ENCODE measurements at regions not wholly inside any gene's neighbourhood (a gene's known extent, or its start where the extent isn't known, plus 50 kb on each side); places are given as distances from the start of the nearest gene placed in this dataset.

DNA sequence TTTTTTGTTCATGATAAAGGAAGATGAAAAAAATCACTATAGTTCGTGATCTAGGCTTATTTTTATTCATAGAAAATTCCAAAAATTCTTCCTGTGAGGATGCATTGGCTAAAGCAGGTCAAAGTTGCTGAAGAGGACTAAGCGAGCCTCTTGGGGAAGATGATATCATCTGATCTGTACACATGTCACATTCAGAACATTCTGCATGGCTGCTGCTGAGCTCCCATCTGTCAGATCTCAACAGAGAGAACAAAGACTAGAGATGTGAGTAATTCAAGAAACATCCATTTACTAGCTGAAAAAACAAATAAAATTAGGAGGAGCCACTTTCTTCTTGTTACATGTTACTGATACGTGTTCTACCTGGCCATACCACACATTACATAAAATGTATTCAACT, 518.6 kb upstream of the FSIP2 start:
- Mint-ChIP-seq H3K36me3 (ENCODE audit: low read depth) (no peaks in the 10 kb centered on the region), H3K4me3 (no peak overlapping the region), H3K27ac (no peak overlapping the region), H3K4me1 (ENCODE audit: low read depth) (no peaks in the 10 kb centered on the region), H3K9me3 (peaks cover 2% of the 10 kb centered on the region), H3K27me3 (no peaks in the 10 kb centered on the region)
- Histone ChIP-seq H3K27ac (ENCODE audit: low read depth in 1 of 2, low read length in 2 of 2) (no peak overlapping the region), H3K4me1 (ENCODE audit: insufficient read depth, low read length) (no peaks in the 10 kb centered on the region), H3K36me3 (ENCODE audit: insufficient read depth, low read length) (no peaks in the 10 kb centered on the region), H3K9me3 (ENCODE audit: control insufficient read depth in 1 of 2, insufficient read depth in 1 of 2, low read length in 2 of 2) (peaks cover 0 to 9% of the 10 kb centered on the region in 2 experiments), H3K4me3 (ENCODE audit: low read length) (no peak overlapping the region), H3K27me3 (ENCODE audit: control insufficient read depth in 1 of 2, insufficient read depth in 2 of 2, low read length in 2 of 2) (no peaks in the 10 kb centered on the region)
- no peak for TF ChIP-seq CTCF (IDR thresholded peaks at IDR 0.05)
- ChIA-PET POLR2A (no interaction called here), CTCF (no interaction called here)
- DNase-seq (no peak), ATAC-seq (ENCODE audit: poor library complexity) (no peak)
- intact Hi-C loops (cut with DNase I, micrococcal nuclease), result no loop called here

DNA sequence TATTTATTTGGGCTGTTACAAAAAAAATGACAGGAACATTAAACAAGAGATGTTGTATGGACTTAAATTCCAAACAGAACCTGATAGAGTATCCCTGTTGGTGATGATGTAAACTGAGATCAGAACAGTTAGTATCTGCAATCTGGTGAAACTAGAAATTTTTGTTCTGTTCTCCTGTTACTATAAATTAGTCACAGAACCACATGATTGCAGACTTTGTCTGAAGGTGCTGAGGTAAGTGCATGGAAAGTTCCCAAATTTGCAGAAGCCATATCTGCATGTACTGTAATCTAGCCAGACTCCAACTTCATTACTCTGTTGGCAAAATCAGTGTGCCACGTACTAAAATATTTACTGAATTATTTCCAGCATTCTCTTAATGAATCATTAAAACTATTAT, 516.3 kb upstream of the FSIP2 start:
- DNase-seq, result no peak
- TF ChIP-seq CTCF (IDR thresholded peaks at IDR 0.05), result no peak
- ChIA-PET CTCF (no interaction called here), POLR2A (no interaction called here)
- H3K9me3 Mint-ChIP-seq, result no peaks in the 10 kb centered on the region
- ATAC-seq (ENCODE audit: poor library complexity), result no peak
- H3K27ac Mint-ChIP-seq, result no peak overlapping the region
- H3K27me3 ChIP-seq (ENCODE audit: control insufficient read depth in 1 of 2, insufficient read depth in 2 of 2, low read length in 2 of 2), result no peaks in the 10 kb centered on the region
- H3K4me3 Mint-ChIP-seq, result no peak overlapping the region
- H3K4me3 ChIP-seq (ENCODE audit: low read length), result no peak overlapping the region
- intact Hi-C loops (cut with DNase I, micrococcal nuclease), result no loop called here
- no peaks in the 10 kb centered on the region for H3K36me3 ChIP-seq (ENCODE audit: insufficient read depth, low read length)
- H3K36me3 Mint-ChIP-seq (ENCODE audit: low read depth), result no peaks in the 10 kb centered on the region
- H3K9me3 ChIP-seq (ENCODE audit: control insufficient read depth in 1 of 2, insufficient read depth in 1 of 2, low read length in 2 of 2), result peaks cover 0 to 4% of the 10 kb centered on the region in 2 experiments
- no peak overlapping the region for H3K27ac ChIP-seq (ENCODE audit: low read depth in 1 of 2, low read length in 2 of 2)
- no peaks in the 10 kb centered on the region for H3K27me3 Mint-ChIP-seq
- H3K4me1 Mint-ChIP-seq (ENCODE audit: low read depth), result no peaks in the 10 kb centered on the region
- H3K4me1 ChIP-seq (ENCODE audit: insufficient read depth, low read length), result no peaks in the 10 kb centered on the region

- Mint-ChIP-seq H3K4me3 (no peak overlapping the region), H3K36me3 (ENCODE audit: low read depth) (no peaks in the 10 kb centered on the region), H3K9me3 (peaks cover under 1% of the 10 kb centered on the region), H3K27me3 (no peaks in the 10 kb centered on the region), H3K27ac (no peak overlapping the region), H3K4me1 (ENCODE audit: low read depth) (no peaks in the 10 kb centered on the region)
- DNase-seq (no peak), ATAC-seq (ENCODE audit: poor library complexity) (no peak)
- H3K27me3 ChIP-seq (ENCODE audit: control insufficient read depth in 1 of 2, insufficient read depth in 2 of 2, low read length in 2 of 2), result no peaks in the 10 kb centered on the region
- ChIA-PET POLR2A (no interaction called here), CTCF (no interaction called here)
- no peaks in the 10 kb centered on the region for H3K36me3 ChIP-seq (ENCODE audit: insufficient read depth, low read length)
- intact Hi-C loops (cut with DNase I, micrococcal nuclease), result no loop called here
- H3K4me3 ChIP-seq (ENCODE audit: low read length), result no peak overlapping the region
- no peaks in the 10 kb centered on the region for H3K4me1 ChIP-seq (ENCODE audit: insufficient read depth, low read length)
- H3K27ac ChIP-seq (ENCODE audit: low read depth in 1 of 2, low read length in 2 of 2), result no peak overlapping the region
- H3K9me3 ChIP-seq (ENCODE audit: control insufficient read depth in 1 of 2, insufficient read depth in 1 of 2, low read length in 2 of 2), result no peaks in the 10 kb centered on the region
- TF ChIP-seq CTCF (IDR thresholded peaks at IDR 0.05), result no peak
These were observed 511.2 kb upstream of the FSIP2 start for GRCh38 chr2:185227391-185227790.

Measured in CD4-positive, alpha-beta T cell (primary cell).